HepG2 (cell line): ENCODE measurements at regions not wholly inside any gene's neighbourhood (a gene's known extent, or its start where the extent isn't known, plus 50 kb on each side); places are given as distances from the start of the nearest gene placed in this dataset.

ENCODE experiments used
- ATAD3A ChIP-seq: sonication (generic); formaldehyde crosslinking; IDR thresholded peaks from 2 replicates; pipeline ENCODE4 v1.4.0; 2020; ENCODE audit warnings: missing genetic modification reagents
- DNMT1 ChIP-seq: sonication (generic); formaldehyde crosslinking; IDR thresholded peaks from 2 replicates; pipeline ENCODE4 v1.5.1; 2020; ENCODE audit warnings: mild to moderate bottlenecking, missing genetic modification reagents
- ISX ChIP-seq: sonication (generic); formaldehyde crosslinking; conservative IDR thresholded peaks from 2 replicates; pipeline ENCODE4 v1.5.0; 2020; ENCODE audit warnings: missing genetic modification reagents
- NFE2L2 ChIP-seq: fragments of 150-350 bp; IDR thresholded peaks from 2 replicates; pipeline ENCODE4 v1.6.1; 2014; ENCODE audit warnings: low read length
- PCBP2 ChIP-seq: fragments of 200-400 bp; formaldehyde crosslinking; optimal IDR thresholded peaks from 2 replicates; pipeline ENCODE3; 2018; ENCODE audit warnings: low read length, low read depth; ENCODE audit not compliant: poor library complexity, severe bottlenecking
- PHB2 ChIP-seq: fragments of 450-650 bp; IDR thresholded peaks from 2 replicates; pipeline ENCODE4 v1.6.1; 2018; ENCODE audit not compliant: partially characterized antibody
- POLR2G ChIP-seq: fragments of 200-400 bp; formaldehyde crosslinking; IDR thresholded peaks from 2 replicates; pipeline ENCODE4 v1.6.1; 2018; ENCODE audit warnings: mild to moderate bottlenecking, low read depth, low read length, moderate library complexity
- PRPF4 ChIP-seq: fragments of 200-400 bp; formaldehyde crosslinking; IDR thresholded peaks from 2 replicates; pipeline ENCODE4 v1.6.1; 2016; ENCODE audit warnings: low read length, low read depth; ENCODE audit not compliant: poor library complexity, severe bottlenecking
- REL ChIP-seq: sonication (generic); formaldehyde crosslinking; conservative IDR thresholded peaks from 2 replicates; pipeline ENCODE4 v1.8.0; 2022; ENCODE audit warnings: mild to moderate bottlenecking, missing genetic modification reagents, moderate library complexity
- RFX5 ChIP-seq: IDR thresholded peaks from 2 replicates; pipeline ENCODE4 v1.6.1; 2011; ENCODE audit warnings: low read depth, low read length, improper control_type of control experiment
- SMAD1 ChIP-seq: sonication (generic); formaldehyde crosslinking; IDR thresholded peaks from 2 replicates; pipeline ENCODE4 v1.4.0; 2020; ENCODE audit warnings: missing genetic modification reagents, low read depth, mild to moderate bottlenecking, borderline replicate concordance
- SPEN ChIP-seq: sonication (generic); formaldehyde crosslinking; IDR thresholded peaks from 2 replicates; pipeline ENCODE4 v1.5.1; 2020; ENCODE audit warnings: low read depth, mild to moderate bottlenecking, missing genetic modification reagents
- SUZ12 ChIP-seq: fragments of 150-350 bp; IDR thresholded peaks from 2 replicates; pipeline ENCODE4 v1.6.1; 2014; ENCODE audit warnings: low read depth, low read length
- U2AF2 ChIP-seq: fragments of 200-400 bp; formaldehyde crosslinking; IDR thresholded peaks from 2 replicates; pipeline ENCODE4 v1.6.1; 2017; ENCODE audit warnings: low read depth, mild to moderate bottlenecking, low read length
- YEATS4 ChIP-seq: sonication (generic); formaldehyde crosslinking; IDR thresholded peaks from 2 replicates; pipeline ENCODE4 v1.4.0; 2020; ENCODE audit warnings: missing genetic modification reagents, borderline replicate concordance
- ZNF121 ChIP-seq: sonication (generic); formaldehyde crosslinking; IDR thresholded peaks from 2 replicates; pipeline ENCODE4 v1.5.0; 2020; ENCODE audit warnings: mild to moderate bottlenecking, missing genetic modification reagents
- ZNF337 ChIP-seq: sonication (generic); formaldehyde crosslinking; IDR thresholded peaks from 2 replicates; pipeline ENCODE4 v1.5.1; 2020; ENCODE audit warnings: missing genetic modification reagents, low read depth, mild to moderate bottlenecking, borderline replicate concordance
- ZNF660 ChIP-seq: sonication (generic); formaldehyde crosslinking; IDR thresholded peaks from 2 replicates; pipeline ENCODE4 v1.5.1; 2020; ENCODE audit warnings: mild to moderate bottlenecking, low read depth, missing genetic modification reagents, borderline replicate concordance
- ZNF703 ChIP-seq: sonication (generic); formaldehyde crosslinking; IDR thresholded peaks from 2 replicates; pipeline ENCODE4 v1.5.1; 2020; ENCODE audit warnings: missing genetic modification reagents, mild to moderate bottlenecking, moderate library complexity, borderline replicate concordance
- ZSCAN22 ChIP-seq: sonication (generic); formaldehyde crosslinking; IDR thresholded peaks from 2 replicates; pipeline ENCODE4 v1.4.0; 2020; ENCODE audit warnings: mild to moderate bottlenecking, missing genetic modification reagents
- TF ChIP-seq, protein P1 (sequence below): sonication (generic); formaldehyde crosslinking; IDR thresholded peaks from 2 replicates; pipeline ENCODE4 v1.4.0; 2020; ENCODE audit warnings: mild to moderate bottlenecking, missing genetic modification reagents
- TF ChIP-seq, protein P2 (sequence below): sonication (generic); formaldehyde crosslinking; IDR thresholded peaks from 2 replicates; pipeline ENCODE4 v1.8.1; 2023; ENCODE audit warnings: mild to moderate bottlenecking, missing genetic modification reagents

DNA sequence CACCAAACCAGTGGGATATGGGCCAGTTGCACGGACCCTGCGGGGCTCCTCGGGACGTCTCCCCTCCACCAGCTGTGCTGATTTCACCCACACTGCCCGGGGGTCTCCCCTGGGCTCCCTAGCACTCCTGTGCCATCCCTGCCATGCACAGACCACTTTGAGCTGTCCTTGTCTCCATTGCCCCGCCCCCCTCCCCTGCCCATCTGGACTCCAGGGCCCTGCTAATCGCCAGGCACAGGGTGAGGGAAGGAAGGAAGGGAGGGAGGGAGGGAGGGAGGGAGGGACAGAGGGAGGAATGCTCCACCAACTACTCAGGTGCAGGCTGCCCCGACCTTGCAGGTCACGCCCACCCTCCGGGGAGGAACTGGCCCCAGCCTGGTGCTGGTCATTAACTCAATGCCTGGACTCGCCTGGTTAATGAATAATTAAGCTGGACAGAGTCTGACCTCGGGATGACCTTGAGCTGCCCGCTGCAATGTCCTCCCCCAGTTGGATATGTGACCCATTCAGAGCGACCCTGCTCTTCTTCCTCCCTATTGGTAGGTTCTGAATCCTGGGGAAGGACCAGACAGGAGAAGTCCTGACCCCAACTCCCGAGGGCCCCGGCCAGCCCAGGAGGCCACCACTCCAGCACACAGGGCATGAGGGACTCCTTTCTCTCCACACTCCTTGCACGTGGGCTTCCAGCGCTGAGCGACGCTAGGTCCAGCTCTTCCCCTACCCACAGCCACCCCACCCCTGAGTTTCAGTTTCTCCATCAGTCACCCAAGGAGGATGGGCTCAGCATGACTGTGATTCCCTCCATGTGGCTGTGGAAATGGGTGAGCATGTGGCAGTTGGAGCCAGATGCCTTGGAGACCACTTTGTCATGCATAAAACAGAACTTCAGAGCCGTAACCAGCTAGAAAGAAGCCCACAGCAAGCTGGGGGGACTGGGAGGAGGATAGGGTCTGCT lies 62.1 kb downstream of the C9orf50 start (continued):
- TF ChIP-seq ISX (peak; percentile 90; the same call in 1 of the 2 replicates), NFE2L2 (no peak), ZNF703 (CRISPR knock-in tag) (peak; percentile 89; the same call in 1 of the 2 replicates), RFX5 (0 out of 2 replicates have a peak, but pooled peaks have one; percentile 29), YEATS4 (CRISPR knock-in tag) (peak; percentile 75; the same call in 1 of the 2 replicates), ZNF660 (no peak), ATAD3A (CRISPR knock-in tag) (0 out of 2 replicates have a peak, but pooled peaks have one; percentile 44), PCBP2 (no peak), ZSCAN22 (CRISPR knock-in tag) (no peak; the same call in 1 of the 2 replicates), SUZ12 (no peak), PRPF4 (no peak), DNMT1 (no peak; the same call in 1 of the 2 replicates), ZNF337 (peak; percentile 93; the same call in 1 of the 2 replicates), SMAD1 (CRISPR knock-in tag) (peak; percentile 23; the same call in 1 of the 2 replicates), U2AF2 (no peak), POLR2G (peak; percentile 67), PHB2 (no peak), REL (CRISPR knock-in tag) (0 out of 2 replicates have a peak, but pooled peaks have one; percentile 55), ZNF121 (peak; percentile 62; the same call in 1 of the 2 replicates), SPEN (CRISPR knock-in tag) (peak; percentile 71; the same call in 1 of the 2 replicates)
- TF ChIP-seq, protein P1, sequence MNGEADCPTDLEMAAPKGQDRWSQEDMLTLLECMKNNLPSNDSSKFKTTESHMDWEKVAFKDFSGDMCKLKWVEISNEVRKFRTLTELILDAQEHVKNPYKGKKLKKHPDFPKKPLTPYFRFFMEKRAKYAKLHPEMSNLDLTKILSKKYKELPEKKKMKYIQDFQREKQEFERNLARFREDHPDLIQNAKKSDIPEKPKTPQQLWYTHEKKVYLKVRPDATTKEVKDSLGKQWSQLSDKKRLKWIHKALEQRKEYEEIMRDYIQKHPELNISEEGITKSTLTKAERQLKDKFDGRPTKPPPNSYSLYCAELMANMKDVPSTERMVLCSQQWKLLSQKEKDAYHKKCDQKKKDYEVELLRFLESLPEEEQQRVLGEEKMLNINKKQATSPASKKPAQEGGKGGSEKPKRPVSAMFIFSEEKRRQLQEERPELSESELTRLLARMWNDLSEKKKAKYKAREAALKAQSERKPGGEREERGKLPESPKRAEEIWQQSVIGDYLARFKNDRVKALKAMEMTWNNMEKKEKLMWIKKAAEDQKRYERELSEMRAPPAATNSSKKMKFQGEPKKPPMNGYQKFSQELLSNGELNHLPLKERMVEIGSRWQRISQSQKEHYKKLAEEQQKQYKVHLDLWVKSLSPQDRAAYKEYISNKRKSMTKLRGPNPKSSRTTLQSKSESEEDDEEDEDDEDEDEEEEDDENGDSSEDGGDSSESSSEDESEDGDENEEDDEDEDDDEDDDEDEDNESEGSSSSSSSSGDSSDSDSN, result peak; percentile 86
- TF ChIP-seq, protein P2, sequence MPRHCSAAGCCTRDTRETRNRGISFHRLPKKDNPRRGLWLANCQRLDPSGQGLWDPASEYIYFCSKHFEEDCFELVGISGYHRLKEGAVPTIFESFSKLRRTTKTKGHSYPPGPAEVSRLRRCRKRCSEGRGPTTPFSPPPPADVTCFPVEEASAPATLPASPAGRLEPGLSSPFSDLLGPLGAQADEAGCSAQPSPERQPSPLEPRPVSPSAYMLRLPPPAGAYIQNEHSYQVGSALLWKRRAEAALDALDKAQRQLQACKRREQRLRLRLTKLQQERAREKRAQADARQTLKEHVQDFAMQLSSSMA (CRISPR knock-in tag), result peak; percentile 84; the same call in 1 of the 2 replicates
